ENCODE measurements at regions not wholly inside any gene's neighbourhood (a gene's known extent, or its start where the extent isn't known, plus 50 kb on each side); places are given as distances from the start of the nearest gene placed in this dataset.

GRCh38 chr1:29679828-29680558 lies 443.7 kb downstream of the PTPRU start:
- TF ChIP-seq FOXA1 (IDR thresholded peaks at IDR 0.05) (no peak), SUZ12 (IDR thresholded peaks at IDR 0.05) (no peak), BHLHE40 (IDR thresholded peaks at IDR 0.05; ENCODE audit: borderline replicate concordance) (no peak), ARNT (IDR thresholded peaks at IDR 0.05) (no peak), FOXM1 (IDR thresholded peaks at IDR 0.05; ENCODE audit: borderline replicate concordance) (no peak), FOXK2 (IDR thresholded peaks at IDR 0.05) (no peak), SP1 (IDR thresholded peaks at IDR 0.05) (no peak), ELF4 (IDR thresholded peaks at IDR 0.05) (no peak), L3MBTL2 (conservative IDR thresholded peaks at IDR 0.05) (no peak), NFRKB (IDR thresholded peaks at IDR 0.05) (no peak), CTBP1 (IDR thresholded peaks at IDR 0.05; ENCODE audit: borderline replicate concordance) (no peak), TARDBP (IDR thresholded peaks at IDR 0.05) (no peak), LEF1 (IDR thresholded peaks at IDR 0.05; ENCODE audit: borderline replicate concordance) (no peak), ZNF384 (IDR thresholded peaks at IDR 0.05) (no peak)
